HepG2 (cell line): ENCODE measurements at regions not wholly inside any gene's neighbourhood (a gene's known extent, or its start where the extent isn't known, plus 50 kb on each side); places are given as distances from the start of the nearest gene placed in this dataset.

Source experiments
- ATAC-seq: fragments of 200-7000 bp; cut with Tn5 transposase; 3 replicates; pipeline ENCODE4 v1.9.1; 2020; ENCODE audit warnings: mild to moderate bottlenecking, moderate library complexity
- BruUV-seq: library from RNA; stranded (reverse); fragments of 400-500 nt; replicated peaks from 2 replicates; lab custom pipeline; 2021; lab: Mats Ljungman, UMichigan
- CTCF ChIA-PET: fragments of 300-600 bp; formaldehyde crosslinking; extraction: SDS; loops from one replicate; lab custom pipeline; 2021; ENCODE audit warnings: low total read pairs, inconsistent platforms, low intra/inter-chr PET ratio; lab: Yijun Ruan, JAX
- POLR2A ChIA-PET: fragments of 350-600 bp; sonication (Branson Sonifier 250); formaldehyde crosslinking; loops from one replicate; lab custom pipeline; 2020; ENCODE audit warnings: antibody characterized with exemption, inconsistent platforms; lab: Yijun Ruan, JAX
- DNase-seq: peaks from one replicate; pipeline ENCODE4 v3.0.0-alpha.2; 2015; ENCODE audit warnings: low spot score
- FAIRE-seq: peaks from 3 replicates; lab custom pipeline; 2011; peaks lifted over from hg19 to GRCh38; lab: Jason Lieb, UNC
- H2AFZ ChIP-seq: one replicate; pipeline ENCODE4 v1.6.1; 2011; ENCODE audit warnings: low read length, inconsistent platforms
- H3K27ac ChIP-seq: fragments of 300-600 bp; 3 replicates; pipeline ENCODE4 v1.8.0; 2011; ENCODE audit warnings: mixed run types, mild to moderate bottlenecking, mixed read lengths, low read length, inconsistent platforms; ENCODE audit not compliant: insufficient read depth; ENCODE audit errors: extremely low read length
- H3K27me3 ChIP-seq, 2 experiments: fragments of 200-600 bp in 1 of 2; 2 replicates in 1 of 2; 3 replicates in 1 of 2; pipeline versions ENCODE4 v1.6.0 to v1.8.0; 2011; ENCODE audit warnings: low read length in 2 of 2, mild to moderate bottlenecking in 2 of 2, moderate library complexity in 2 of 2, inconsistent platforms in 1 of 2; ENCODE audit not compliant: insufficient read depth in 2 of 2, control insufficient read depth in 1 of 2
- H3K36me3 ChIP-seq, 2 experiments: fragments of 200-600 bp in 1 of 2; replicated peaks in 1 of 2; 2 replicates in 1 of 2; 3 replicates in 1 of 2; pipeline versions ENCODE4 v1.5.1 to v1.8.0; 2011; ENCODE audit warnings: low read length in 2 of 2, inconsistent platforms in 1 of 2; ENCODE audit not compliant: insufficient read depth in 2 of 2, control insufficient read depth in 1 of 2
- H3K4me1 ChIP-seq: 2 replicates; pipeline ENCODE4 v1.5.1; 2012; ENCODE audit warnings: low read length, inconsistent platforms; ENCODE audit not compliant: insufficient read depth
- H3K4me2 ChIP-seq: 2 replicates; pipeline ENCODE4 v1.6.0; 2011; ENCODE audit warnings: low read depth, low read length, inconsistent platforms
- H3K4me3 ChIP-seq, 3 experiments: fragments of 200-600 bp in 1 of 3; sonication (generic), shearing (Covaris generic) in 1 of 3; replicated peaks in 1 of 3; 2 replicates each; pipeline ENCODE4 v1.5.1; 2011 to 2016; ENCODE audit warnings: low read length in 3 of 3, inconsistent platforms in 2 of 3, low read depth in 2 of 3, mild to moderate bottlenecking in 2 of 3, control low read depth in 1 of 3, mixed read lengths in 1 of 3; ENCODE audit not compliant: insufficient read depth in 1 of 3
- H3K79me2 ChIP-seq: one replicate; pipeline ENCODE4 v1.6.1; 2011; ENCODE audit warnings: low read length, inconsistent platforms; ENCODE audit not compliant: insufficient read depth
- H3K9ac ChIP-seq: 2 replicates; pipeline ENCODE4 v1.6.0; 2011; ENCODE audit warnings: mild to moderate bottlenecking, low read depth, low read length, inconsistent platforms; ENCODE audit not compliant: insufficient read depth
- H3K9me3 ChIP-seq: 2 replicates; pipeline ENCODE4 v1.5.1; 2012; ENCODE audit warnings: mild to moderate bottlenecking, low read length
- H4K20me1 ChIP-seq: 2 replicates; pipeline ENCODE4 v1.6.0; 2011; ENCODE audit warnings: inconsistent platforms, mild to moderate bottlenecking, low read length, moderate library complexity; ENCODE audit not compliant: insufficient read depth
- ADNP ChIP-seq: sonication (generic); formaldehyde crosslinking; IDR thresholded peaks from 2 replicates; pipeline ENCODE4 v1.4.0; 2020; ENCODE audit warnings: missing genetic modification reagents
- AKAP8 ChIP-seq: sonication (generic); formaldehyde crosslinking; IDR thresholded peaks from 2 replicates; pipeline ENCODE4 v1.5.1; 2020; ENCODE audit warnings: mild to moderate bottlenecking, missing genetic modification reagents
- ATF7 ChIP-seq, 2 experiments: fragments of 450-650 bp in 1 of 2; sonication (generic) in 1 of 2; formaldehyde crosslinking in 1 of 2; IDR thresholded peaks; 2 replicates each; pipeline versions ENCODE4 v1.4.0 to v1.6.1; 2016 to 2020; ENCODE audit warnings: antibody characterized with exemption in 1 of 2, mild to moderate bottlenecking in 1 of 2, missing genetic modification reagents in 1 of 2
- CEBPB ChIP-seq: IDR thresholded peaks from 2 replicates; pipeline ENCODE4 v1.6.1; 2011; ENCODE audit warnings: low read depth, low read length, improper control_type of control experiment, borderline replicate concordance
- ELF4 ChIP-seq: sonication (generic); formaldehyde crosslinking; IDR thresholded peaks from 2 replicates; pipeline ENCODE4 v1.5.0; 2020; ENCODE audit warnings: missing genetic modification reagents, mild to moderate bottlenecking, moderate library complexity, borderline replicate concordance
- HES4 ChIP-seq: sonication (generic); formaldehyde crosslinking; IDR thresholded peaks from 2 replicates; pipeline ENCODE4 v1.9.0; 2021; ENCODE audit warnings: mild to moderate bottlenecking, missing genetic modification reagents, borderline replicate concordance
- HNRNPK ChIP-seq: fragments of 200-400 bp; formaldehyde crosslinking; IDR thresholded peaks from 2 replicates; pipeline ENCODE4 v1.6.1; 2018; ENCODE audit warnings: low read length, low read depth, moderate library complexity, mild to moderate bottlenecking; ENCODE audit not compliant: poor library complexity, severe bottlenecking
- MATR3 ChIP-seq: sonication (generic); formaldehyde crosslinking; IDR thresholded peaks from 2 replicates; pipeline ENCODE4 v1.4.0; 2020; ENCODE audit warnings: missing genetic modification reagents
- MED1 ChIP-seq: sonication (generic); formaldehyde crosslinking; IDR thresholded peaks from 2 replicates; pipeline ENCODE4 v1.4.0; 2020; ENCODE audit warnings: missing genetic modification reagents
- NAIF1 ChIP-seq: sonication (generic); formaldehyde crosslinking; IDR thresholded peaks from 2 replicates; pipeline ENCODE4 v1.5.0; 2020; ENCODE audit warnings: mild to moderate bottlenecking, missing genetic modification reagents, borderline replicate concordance
- PTBP1 ChIP-seq: fragments of 200-400 bp; formaldehyde crosslinking; IDR thresholded peaks from 2 replicates; pipeline ENCODE4 v1.6.1; 2018; ENCODE audit warnings: low read length, low read depth; ENCODE audit not compliant: poor library complexity, severe bottlenecking
- SIN3B ChIP-seq: fragments of 150-350 bp; IDR thresholded peaks from 2 replicates; pipeline ENCODE4 v1.6.1; 2014; ENCODE audit warnings: low read length
- SNAPC5 ChIP-seq: sonication (generic); formaldehyde crosslinking; IDR thresholded peaks from 2 replicates; pipeline ENCODE4 v1.8.1; 2023; ENCODE audit warnings: mild to moderate bottlenecking, missing genetic modification reagents, borderline replicate concordance
- TP53 ChIP-seq: sonication (generic); formaldehyde crosslinking; conservative IDR thresholded peaks from 2 replicates; pipeline ENCODE4 v1.4.0; 2020; ENCODE audit warnings: missing genetic modification reagents
- ZBED4 ChIP-seq: sonication (generic); formaldehyde crosslinking; IDR thresholded peaks from 2 replicates; pipeline ENCODE4 v1.4.0; 2020; ENCODE audit warnings: missing genetic modification reagents, borderline replicate concordance
- ZBTB43 ChIP-seq: sonication (generic); formaldehyde crosslinking; conservative IDR thresholded peaks from 2 replicates; pipeline ENCODE4 v1.4.0; 2020; ENCODE audit warnings: missing genetic modification reagents
- ZNF143 ChIP-seq: sonication (generic); formaldehyde crosslinking; IDR thresholded peaks from 2 replicates; pipeline ENCODE4 v1.4.0; 2020; ENCODE audit warnings: missing genetic modification reagents
- ZNF260 ChIP-seq: sonication (generic); formaldehyde crosslinking; IDR thresholded peaks from 2 replicates; pipeline ENCODE4 v1.4.0; 2020; ENCODE audit warnings: missing genetic modification reagents, low read depth, mild to moderate bottlenecking, borderline replicate concordance
- ZNF274 ChIP-seq: sonication (generic); formaldehyde crosslinking; IDR thresholded peaks from 2 replicates; pipeline ENCODE4 v1.5.1; 2020; ENCODE audit warnings: mild to moderate bottlenecking, missing genetic modification reagents
- ZNF672 ChIP-seq: sonication (generic); formaldehyde crosslinking; IDR thresholded peaks from 2 replicates; pipeline ENCODE4 v1.8.1; 2022; ENCODE audit warnings: missing genetic modification reagents
- ZNF761 ChIP-seq: sonication (generic); formaldehyde crosslinking; conservative IDR thresholded peaks from 2 replicates; pipeline ENCODE4 v1.4.0; 2020; ENCODE audit warnings: mild to moderate bottlenecking, missing genetic modification reagents
- ZNF777 ChIP-seq: sonication (generic); formaldehyde crosslinking; IDR thresholded peaks from 2 replicates; pipeline ENCODE4 v1.4.0; 2020; ENCODE audit warnings: missing genetic modification reagents
- WGBS: methylation state at CpG from one replicate; pipeline ENCODE4 v1.1.6; 2017; ENCODE audit warnings: low lambda C conversion rate; 5-methylcytosine and 5-hydroxymethylcytosine counted together
- in situ Hi-C: cut with HindIII; loops from 2 replicates; pipeline ENCODE4 v1.10.0; 2017; ENCODE audit warnings: low pct_unique_long_range_greater_than_20kb; ENCODE audit not compliant: extremely low pct_ligation_motif_present
- intact Hi-C: fragments of 100-400 bp; cut with micrococcal nuclease; formaldehyde crosslinking; loops from one replicate; pipeline ENCODE4 v1.10.0; 2022; ENCODE audit not compliant: unreplicated experiment

- intact Hi-C loops, result no loop called here
- H3K4me3 ChIP-seq, result no peak overlapping the region
Observed at GRCh38 chr18:57866355-57866754, 63.2 kb upstream of the ATP8B1 start.

GRCh38 chr18:57864615-57865121 lies 61.6 kb upstream of the ATP8B1 start:
- CTCF ChIA-PET, result no interaction called here
- Histone ChIP-seq H3K9me3 (no peaks in the 10 kb centered on the region), H3K36me3 (no peaks in the 10 kb centered on the region), H3K4me3 (no peak overlapping the region), H3K27ac (no peak overlapping the region), H3K4me2 (peak overlapping the region; percentile 48)
- BruUV-seq, result no TSS peak
- ATAC-seq, result peak; percentile 34; the same call in 2 of the 3 replicates
- POLR2A ChIA-PET, result no interaction called here
- WGBS, result 39% methylated on average over 4 of the region's 4 CpGs
- TF ChIP-seq ZBED4 (CRISPR knock-in tag), result no peak
- no peak for TF ChIP-seq SNAPC5
- no peak for TF ChIP-seq ZBTB43 (CRISPR knock-in tag)
- TF ChIP-seq, all 625 proteins: peak for 0
- DNase-seq (no peak), FAIRE-seq (no peak)
- intact Hi-C loops (no loop called here), in situ Hi-C loops (no loop called here)
- Histone ChIP-seq H4K20me1 (no peaks in the 10 kb centered on the region), H3K27me3 (no peaks in the 10 kb centered on the region), H2AFZ (no peak overlapping the region), H3K79me2 (no peaks in the 10 kb centered on the region), H3K9ac (no peak overlapping the region), H3K4me1 (peaks cover 11% of the 10 kb centered on the region)

More at GRCh38 chr18:57866355-57866754, 63.2 kb upstream of the ATP8B1 start:
- DNase-seq, result no peak
- WGBS, result 34% methylated on average over 3 of the region's 3 CpGs
- peaks cover 11% of the 10 kb centered on the region for H3K4me1 ChIP-seq
- in situ Hi-C loops, result no loop called here
- H3K27me3 ChIP-seq, result no peaks in the 10 kb centered on the region
- no peaks in the 10 kb centered on the region for H3K9me3 ChIP-seq
- H3K79me2 ChIP-seq, result no peaks in the 10 kb centered on the region
- no peak for TF ChIP-seq ZNF274 (CRISPR knock-in tag)
- TF ChIP-seq MED1 (CRISPR knock-in tag), result no peak
- TF ChIP-seq ATF7 (IDR thresholded peaks at IDR 0.05), result no peak
- TF ChIP-seq ATF7 (CRISPR knock-in tag; IDR thresholded peaks at IDR 0.05), result no peak
- TF ChIP-seq HES4, result no peak
- TF ChIP-seq SIN3B, result no peak
- no peak for TF ChIP-seq AKAP8
- TF ChIP-seq ADNP (CRISPR knock-in tag), result no peak
- no peak for TF ChIP-seq ZNF143 (CRISPR knock-in tag)
- no peak for TF ChIP-seq PTBP1
- no peak for TF ChIP-seq MATR3 (CRISPR knock-in tag)
- TF ChIP-seq ELF4 (CRISPR knock-in tag), result no peak
- TF ChIP-seq ZNF260, result no peak
- TF ChIP-seq ZNF777, result no peak
- TF ChIP-seq NAIF1 (CRISPR knock-in tag), result no peak
- no peak for TF ChIP-seq CEBPB
- no peak for TF ChIP-seq TP53 (CRISPR knock-in tag)
- no peak for TF ChIP-seq ZNF672
- TF ChIP-seq HNRNPK, result no peak
- no peak for TF ChIP-seq ZNF761 (CRISPR knock-in tag)
- H2AFZ ChIP-seq, result no peak overlapping the region
- H3K36me3 ChIP-seq, result no peaks in the 10 kb centered on the region
- no peak overlapping the region for H3K4me2 ChIP-seq
- POLR2A ChIA-PET, result no interaction called here
- ATAC-seq, result no peak
- H3K27ac ChIP-seq, result no peak overlapping the region
- FAIRE-seq, result no peak
- no peak overlapping the region for H3K9ac ChIP-seq
- no peaks in the 10 kb centered on the region for H4K20me1 ChIP-seq
- CTCF ChIA-PET, result no interaction called here
- no TSS peak for BruUV-seq
